ENCODE measurements at regions not wholly inside any gene's neighbourhood (a gene's known extent, or its start where the extent isn't known, plus 50 kb on each side); places are given as distances from the start of the nearest gene placed in this dataset.
A peak's percentile ranks its signal among the peaks of the same experiment; 100 is the strongest.

GRCh38 chr6:6911391-6911790 lies 196.4 kb upstream of the RREB1 start:
- DNase-seq (ENCODE audit: low spot score): no peak
- no peak for TF ChIP-seq CTCF (IDR thresholded peaks at IDR 0.05)
- no peak for ATAC-seq (ENCODE audit: low FRiP score)

GRCh38 chr6:6912817-6913744 lies 194.7 kb upstream of the RREB1 start:
- no peak for DNase-seq (ENCODE audit: low spot score)
- TF ChIP-seq CTCF (IDR thresholded peaks at IDR 0.05): no peak
- no peak for ATAC-seq (ENCODE audit: low FRiP score)

GRCh38 chr6:6915219-6915618 lies 192.5 kb upstream of the RREB1 start:
- ATAC-seq (ENCODE audit: low FRiP score) (no peak), DNase-seq (ENCODE audit: low spot score) (no peak)
- TF ChIP-seq CTCF (IDR thresholded peaks at IDR 0.05): no peak

GRCh38 chr6:6915813-6916547 lies 191.8 kb upstream of the RREB1 start:
- ATAC-seq (ENCODE audit: low FRiP score): peak; percentile 72
- no peak for DNase-seq (ENCODE audit: low spot score)
- no peak for TF ChIP-seq CTCF (IDR thresholded peaks at IDR 0.05)

- TF ChIP-seq CTCF (IDR thresholded peaks at IDR 0.05): no peak
- DNase-seq (ENCODE audit: low spot score) (no peak), ATAC-seq (ENCODE audit: low FRiP score) (peak; percentile 49)
Observed at GRCh38 chr6:6916598-6916997, 191.2 kb upstream of the RREB1 start.

GRCh38 chr6:6918216-6918983 lies 189.4 kb upstream of the RREB1 start:
- DNase-seq (ENCODE audit: low spot score) (no peak), ATAC-seq (ENCODE audit: low FRiP score) (no peak)
- TF ChIP-seq CTCF (IDR thresholded peaks at IDR 0.05): no peak
